HG02798 (cell line): ENCODE measurements at regions not wholly inside any gene's neighbourhood (a gene's known extent, or its start where the extent isn't known, plus 50 kb on each side); places are given as distances from the start of the nearest gene placed in this dataset.

Experiments used
- ATAC-seq: cut with Tn5 transposase; IDR thresholded peaks from one replicate; pipeline ENCODE4 v1.9.1; 2021; ENCODE audit warnings: mild to moderate bottlenecking; ENCODE audit not compliant: unreplicated experiment, poor library complexity

DNA sequence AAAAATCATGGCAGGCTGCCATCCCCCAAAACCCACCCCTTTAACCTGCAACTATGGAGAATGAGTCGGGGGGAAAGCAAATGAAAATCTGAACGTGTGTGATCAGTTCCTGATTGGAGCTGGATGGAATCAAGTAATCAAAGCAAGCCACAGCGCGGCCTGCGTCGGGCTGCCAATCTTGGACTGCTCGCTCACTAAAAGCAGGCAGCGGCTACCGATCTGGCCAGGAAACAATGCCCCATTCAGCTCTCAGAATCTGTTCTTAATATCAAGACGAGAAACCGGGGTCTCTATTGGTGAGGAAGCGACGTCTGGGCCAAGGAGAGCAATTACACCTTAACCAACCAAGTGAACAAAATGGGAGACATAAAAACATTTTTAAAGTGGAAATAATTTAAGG lies 472.2 kb downstream of the SOX6 start:
- no peak for ATAC-seq

DNA sequence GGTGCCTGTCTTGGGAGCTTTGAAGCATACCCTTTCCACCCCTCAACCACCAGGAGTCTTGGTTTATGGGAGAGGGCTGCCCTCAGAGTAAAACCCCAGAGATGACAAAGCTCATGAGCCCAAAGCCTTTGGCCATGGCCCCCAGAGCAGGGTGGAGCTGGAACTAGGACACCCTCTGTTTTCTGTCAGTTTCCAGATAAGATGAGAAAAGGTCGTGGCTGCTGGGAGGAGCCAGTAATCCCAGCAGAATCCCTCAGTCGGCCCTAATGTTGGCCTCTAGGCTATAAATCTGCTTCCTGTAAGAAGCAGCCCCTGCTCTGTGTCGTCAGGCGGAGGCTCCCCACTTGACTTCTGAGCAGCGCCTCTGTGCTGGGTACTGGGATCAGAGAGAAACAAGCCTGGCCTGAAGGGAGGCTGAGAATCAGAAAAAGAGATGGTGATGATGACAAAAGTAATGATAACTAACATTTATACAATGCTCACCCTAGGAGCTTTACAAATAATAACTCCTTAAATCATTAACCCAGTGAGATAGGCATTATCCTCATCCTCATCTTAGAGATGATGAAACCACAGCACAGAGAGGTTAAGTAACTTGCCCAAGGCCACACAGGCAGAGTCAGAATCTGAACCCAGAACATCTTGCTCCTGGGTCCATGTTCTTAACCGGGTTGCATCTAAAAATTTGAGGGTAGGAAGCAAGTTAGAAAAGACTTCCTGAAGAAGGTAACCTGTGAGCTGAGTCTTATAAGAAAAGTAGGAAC lies 471.4 kb downstream of the SOX6 start:
- ATAC-seq = no peak

DNA sequence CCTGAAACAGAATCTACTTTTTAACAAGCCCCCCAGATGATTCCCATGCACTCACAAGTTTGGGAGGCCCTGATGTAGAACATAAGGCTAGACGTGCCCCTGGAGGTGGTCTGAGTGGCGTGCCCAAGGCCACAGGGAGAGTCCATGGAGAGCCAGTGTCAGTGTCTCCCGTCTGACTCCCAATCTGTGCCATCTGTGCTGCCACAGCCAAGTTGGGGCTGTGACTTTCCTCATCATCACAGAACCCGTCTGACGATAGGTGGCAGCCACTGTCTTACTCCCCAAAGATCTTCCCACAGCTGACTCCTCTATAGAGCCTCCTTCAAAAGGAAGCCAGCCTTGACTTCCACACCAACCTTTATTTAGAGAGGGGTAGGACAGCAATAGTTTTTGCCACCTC lies 470.5 kb downstream of the SOX6 start:
- no peak for ATAC-seq

DNA sequence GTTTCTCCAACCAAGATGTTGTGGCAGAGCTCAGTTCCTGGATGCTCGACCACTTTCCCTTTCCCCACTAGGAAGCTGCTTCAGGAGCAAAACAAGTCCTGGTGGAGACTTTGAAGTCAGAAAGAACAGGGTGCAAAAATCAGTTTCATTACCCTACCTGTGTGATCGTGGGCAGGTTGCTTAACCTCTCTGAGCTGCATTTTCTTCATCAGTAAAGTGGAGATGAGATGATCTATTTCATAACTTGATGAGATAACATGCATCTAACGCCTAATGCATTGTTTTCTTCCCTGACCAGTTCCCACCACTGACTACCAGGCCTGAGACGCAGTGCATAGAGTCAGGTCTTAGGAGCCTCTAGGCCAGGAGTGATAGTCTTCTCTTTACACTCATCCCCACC lies 470.0 kb downstream of the SOX6 start:
- no peak for ATAC-seq

DNA sequence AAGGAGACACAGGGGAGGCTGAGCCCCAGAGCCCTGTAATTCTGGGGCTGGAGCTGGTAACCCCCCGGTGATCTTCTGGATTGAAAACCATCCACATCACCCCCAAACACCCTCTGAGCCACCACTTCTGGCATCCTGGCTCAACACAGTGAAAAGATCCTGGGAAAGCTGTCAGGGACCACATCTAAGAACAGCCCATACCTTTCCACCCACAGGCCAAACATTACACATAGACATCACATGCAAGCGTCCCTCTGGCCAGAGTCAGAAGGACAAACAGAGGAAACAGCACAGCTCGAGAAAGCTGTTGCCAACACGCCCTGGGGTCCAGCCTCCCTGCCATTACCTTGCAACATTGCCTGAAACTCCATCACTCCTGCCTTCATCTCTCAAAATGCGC lies 469.5 kb downstream of the SOX6 start:
- ATAC-seq = no peak

DNA sequence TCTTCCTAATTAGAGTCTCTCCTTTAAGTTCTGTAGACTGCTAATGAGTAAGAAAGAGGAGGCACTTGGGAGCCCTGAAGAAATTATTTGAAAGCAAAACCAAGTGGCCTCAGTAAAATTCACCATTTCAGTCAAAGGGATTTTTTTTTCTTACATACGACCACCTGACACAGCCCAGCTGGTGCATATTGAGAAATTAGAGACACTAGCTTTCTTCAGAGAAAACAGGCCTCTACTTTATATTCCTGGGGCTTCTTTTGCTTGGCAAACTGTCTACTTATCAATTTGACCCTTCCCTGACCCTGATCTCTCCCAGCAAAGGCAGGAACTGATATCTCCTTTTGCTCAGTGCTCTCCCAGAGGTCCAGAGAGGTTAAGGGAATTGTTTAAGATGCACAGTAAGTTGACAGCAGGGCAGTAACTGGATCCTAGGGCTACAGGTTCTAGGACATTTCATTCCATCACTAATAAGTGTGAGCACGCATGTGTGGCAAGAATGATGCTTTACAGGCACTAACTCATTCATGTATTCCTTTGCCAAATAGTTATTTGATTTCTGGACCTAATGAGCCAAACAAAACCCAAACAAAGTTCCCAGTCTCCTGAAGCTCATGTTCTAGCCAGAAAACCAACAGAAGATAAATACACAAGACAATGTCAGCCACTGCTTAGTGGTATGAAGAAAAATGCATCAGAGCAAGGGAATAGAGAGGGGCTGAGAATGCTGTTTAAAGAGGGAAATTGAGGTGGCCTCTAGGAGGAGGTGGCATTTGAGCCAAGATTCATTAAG lies 467.6 kb downstream of the SOX6 start:
- ATAC-seq = no peak

DNA sequence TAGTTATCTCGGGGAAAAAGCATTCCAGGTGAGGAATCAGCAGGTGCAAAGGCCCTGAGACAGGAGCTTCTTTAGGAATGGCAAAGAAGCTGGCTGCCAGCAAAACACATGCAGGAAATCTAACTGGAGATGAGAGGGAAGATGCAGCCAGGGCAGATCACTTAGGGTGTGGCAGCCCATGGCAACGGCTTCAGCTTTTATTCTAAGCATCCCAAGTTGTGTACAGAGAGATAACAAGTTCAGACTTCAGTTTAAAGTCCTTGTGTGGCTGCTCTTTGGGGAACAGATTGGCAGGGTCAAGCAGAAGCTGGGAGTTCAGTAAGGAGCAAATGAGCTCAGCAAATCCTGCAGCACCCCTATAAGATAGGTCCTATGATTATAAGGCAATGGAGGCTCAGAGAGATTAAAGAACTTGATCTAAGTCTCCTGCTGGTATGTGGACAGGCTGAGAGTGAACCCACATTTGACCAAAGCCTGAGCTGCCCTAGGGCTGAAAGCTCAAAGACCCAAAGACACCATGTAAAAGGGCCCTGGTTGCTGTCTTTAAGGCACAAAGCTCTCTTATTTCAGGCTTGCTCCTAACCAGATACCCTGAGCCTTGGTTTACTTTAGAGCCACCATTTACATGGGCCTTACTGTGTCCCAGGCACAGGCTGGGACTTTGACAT lies 466.8 kb downstream of the SOX6 start:
- ATAC-seq = no peak

DNA sequence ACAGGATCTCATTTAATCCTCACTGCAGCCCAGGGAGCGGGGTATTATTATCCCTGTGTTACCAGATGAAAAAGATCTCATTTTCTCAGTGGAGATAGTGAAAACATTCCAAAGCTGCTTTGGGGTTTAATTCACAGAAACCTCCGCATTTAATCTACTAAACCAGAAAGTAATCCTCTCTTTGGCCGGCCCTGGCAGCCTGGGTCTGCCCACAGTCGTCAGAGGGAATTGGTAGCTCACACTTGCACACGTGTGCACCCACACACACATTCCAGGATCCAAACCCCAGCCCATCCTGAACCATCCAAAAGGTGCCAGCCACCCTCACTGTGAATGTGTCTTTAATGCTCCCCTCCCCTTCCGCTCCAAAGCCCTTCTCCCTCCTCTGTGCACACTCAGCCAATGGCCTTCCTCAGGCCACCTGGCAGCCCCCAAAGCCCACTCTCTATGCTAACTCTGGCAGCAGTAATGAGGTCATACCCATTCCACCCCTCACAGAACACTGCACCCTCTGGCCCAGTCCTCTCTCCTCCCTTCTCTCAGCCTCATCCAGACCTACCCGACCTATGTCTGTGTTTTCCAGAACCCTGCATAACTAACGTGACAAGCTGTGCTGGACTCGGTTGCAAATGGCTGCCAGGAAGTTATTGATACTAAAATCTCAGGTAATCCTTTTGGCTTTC lies 466.2 kb downstream of the SOX6 start:
- no peak for ATAC-seq

DNA sequence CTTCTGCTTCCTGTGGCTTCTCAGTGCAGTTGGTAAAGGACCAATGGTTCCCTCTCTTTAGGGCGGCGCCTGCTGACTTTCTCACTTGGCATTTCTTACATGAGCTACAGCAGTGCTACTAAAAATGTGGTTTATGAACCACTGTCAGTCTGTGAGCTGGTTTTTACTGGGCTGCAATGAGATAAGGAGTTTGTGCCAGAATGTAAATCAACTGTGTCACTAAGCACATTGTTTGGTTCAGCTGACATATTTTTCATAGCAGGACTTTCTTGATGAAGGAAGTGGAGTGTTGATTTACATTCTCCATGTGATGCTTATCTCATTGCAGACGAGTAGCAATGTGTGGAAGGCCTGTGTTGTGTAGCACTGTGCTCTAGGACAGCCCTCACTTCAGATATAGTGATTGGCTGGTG lies 463.3 kb downstream of the SOX6 start:
- ATAC-seq = no peak

DNA sequence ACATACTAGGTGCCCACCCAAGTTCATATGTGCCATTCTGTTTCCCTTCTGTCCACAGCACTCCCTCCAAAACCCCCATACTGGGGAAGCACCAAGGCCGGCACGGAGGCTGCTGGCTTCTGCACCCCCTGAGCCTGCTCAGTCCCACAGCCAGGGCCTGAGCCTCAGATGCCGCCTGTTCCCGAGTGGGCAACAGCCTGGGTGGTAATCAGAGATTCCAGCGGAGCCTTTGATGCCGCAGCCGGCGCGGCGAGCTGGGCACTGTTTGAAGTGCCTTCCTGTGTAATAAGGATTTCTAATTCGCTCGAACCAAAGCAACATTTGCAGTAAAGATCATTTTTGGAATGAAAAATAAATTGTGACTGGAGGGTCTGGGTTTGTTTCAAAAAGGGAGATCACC lies 460.3 kb downstream of the SOX6 start:
- no peak for ATAC-seq

DNA sequence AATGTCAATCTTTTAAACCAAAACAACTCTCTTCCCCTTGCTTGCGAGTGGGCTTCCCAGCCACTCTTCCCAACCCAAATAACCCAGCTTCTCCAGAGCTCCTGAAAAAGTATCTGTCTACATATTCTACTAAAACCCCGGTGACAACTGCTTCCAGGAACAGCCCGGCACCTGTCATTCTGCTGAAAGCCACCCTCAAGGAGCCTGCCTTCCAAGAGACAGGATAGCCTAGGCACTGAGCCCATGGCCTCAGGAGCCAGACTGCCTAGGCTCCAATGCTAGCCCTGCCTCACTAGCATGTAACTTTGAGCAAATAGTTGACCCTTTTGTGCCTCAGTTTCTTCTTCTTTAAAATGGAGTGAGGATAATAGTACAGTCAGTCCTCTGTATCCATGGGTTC lies 459.8 kb downstream of the SOX6 start:
- ATAC-seq = no peak

DNA sequence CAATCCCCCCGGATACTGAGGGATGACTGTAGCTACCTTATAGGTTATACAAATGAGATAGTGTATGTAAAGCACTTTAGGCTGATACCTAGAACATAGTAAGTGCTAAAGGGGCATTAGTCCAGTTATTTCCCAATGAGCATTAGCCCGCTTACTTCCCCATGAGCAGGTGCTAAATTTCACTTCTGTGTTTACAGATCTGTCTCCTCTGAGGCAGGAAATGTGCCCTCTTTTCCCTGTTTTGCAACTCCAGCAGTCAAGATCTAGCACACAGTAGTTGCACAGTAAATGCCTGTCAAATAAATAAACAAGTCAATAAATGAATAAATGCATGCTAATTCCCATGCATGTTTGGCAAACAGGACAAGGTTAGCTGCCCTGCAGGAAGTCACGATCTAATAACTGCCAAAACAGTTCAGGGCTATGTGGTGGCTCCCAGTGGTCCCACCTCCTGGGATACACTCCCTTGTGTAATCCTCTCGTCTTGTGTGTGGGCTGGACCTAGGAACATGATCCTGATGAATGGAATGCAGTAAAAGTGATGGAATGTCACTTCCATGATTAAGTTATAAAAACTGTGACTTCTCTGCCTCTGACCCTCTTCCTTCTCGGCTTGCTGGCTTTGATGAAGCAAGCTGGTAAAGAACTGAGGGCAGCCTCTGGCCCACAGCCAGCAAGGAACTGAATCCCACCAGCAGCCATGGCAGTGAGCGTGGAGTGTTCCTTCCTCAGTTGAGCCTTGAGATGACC lies 459.0 kb downstream of the SOX6 start:
- no peak for ATAC-seq

DNA sequence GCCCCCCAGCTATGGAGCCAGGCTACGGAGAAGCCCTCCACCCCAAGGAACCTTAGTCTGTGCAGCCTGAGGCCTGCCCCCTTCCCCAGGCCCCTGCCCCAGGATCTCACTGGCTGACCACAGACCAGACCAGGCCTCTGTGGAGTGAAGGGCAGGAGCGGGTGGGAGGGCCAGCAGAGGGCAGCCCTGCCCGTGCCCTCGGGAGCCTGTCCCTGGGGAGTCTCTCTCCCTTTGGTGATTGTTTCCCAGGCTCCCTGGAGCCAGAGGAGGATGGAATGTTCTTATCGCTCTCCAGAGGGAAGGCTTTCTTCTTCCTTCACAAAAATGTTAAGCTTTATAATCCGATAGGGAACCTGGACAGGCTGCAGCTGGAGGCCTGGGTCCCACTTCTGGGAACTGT lies 455.3 kb downstream of the SOX6 start:
- ATAC-seq = no peak

DNA sequence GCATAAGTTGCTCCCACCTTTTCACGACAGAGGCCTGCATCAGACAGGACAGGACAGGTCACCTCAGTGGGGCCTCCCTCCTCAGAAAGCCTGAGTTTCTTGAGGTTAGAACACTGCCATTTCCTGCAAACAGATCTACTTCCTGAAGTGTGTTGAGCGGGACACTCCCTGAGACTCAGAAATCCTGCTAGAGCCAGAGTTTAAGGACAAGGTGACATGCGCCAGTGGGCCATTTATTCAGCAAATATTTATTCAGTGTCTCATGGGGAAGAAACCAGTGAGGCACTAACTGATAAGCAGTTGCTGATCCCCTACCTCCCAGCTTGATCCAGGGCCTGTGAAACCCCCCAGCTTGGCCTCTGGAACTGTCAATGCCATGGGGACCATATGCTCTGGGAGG lies 454.6 kb downstream of the SOX6 start:
- no peak for ATAC-seq

DNA sequence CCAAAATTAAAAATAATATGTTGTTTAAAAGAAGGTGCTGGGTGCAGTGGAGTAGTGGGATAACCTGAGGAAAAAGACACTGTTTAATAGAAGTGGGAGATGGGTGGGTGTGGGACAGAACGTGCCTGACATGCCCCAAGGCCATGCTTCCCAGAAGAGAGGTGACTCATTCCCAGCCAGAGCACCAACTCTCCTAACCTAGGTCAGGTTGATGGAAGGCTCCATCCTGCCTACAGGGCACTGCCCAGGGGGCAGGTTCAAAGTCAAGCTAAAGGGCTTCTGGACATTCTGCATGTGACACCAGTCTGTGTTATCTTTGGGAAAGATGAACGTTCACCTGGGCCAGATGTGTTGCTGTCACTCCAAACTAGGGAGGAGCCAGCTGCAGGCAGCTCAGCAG lies 453.1 kb downstream of the SOX6 start:
- ATAC-seq = no peak

DNA sequence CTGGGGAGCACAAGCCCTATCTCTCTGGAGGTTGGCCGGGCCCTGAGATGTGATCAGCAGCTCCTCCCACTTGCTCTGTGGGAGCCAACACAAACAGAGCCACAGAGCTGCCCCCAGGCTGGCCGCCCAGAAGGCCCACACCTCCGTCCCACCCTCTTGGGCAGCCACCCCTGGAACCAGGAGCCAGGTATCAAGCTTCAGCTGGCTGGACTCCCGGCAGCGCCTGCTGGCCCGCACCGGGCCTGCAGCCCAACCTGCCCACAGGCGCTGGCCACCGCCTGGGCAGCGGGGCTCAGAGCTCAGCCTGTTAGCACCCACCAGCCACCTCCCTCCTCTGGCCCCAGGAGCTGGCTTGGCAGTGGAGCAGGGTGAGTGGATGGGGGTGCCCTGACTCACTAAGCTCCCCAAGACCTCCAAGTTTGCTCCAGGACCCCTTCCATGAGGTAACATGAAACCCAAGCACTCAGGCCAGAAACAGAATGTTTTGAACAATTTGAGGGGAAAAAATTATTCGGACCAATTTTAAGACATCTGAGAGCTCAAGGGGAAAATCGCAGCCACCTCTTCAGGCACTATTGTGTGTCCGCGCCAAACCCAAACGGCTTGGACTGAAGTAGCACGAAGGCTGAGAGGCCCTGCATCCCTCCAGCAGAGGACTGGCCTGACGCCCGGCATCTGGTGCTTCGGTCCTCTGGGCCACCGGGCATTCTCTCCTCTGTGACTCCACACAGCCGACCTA lies 450.8 kb downstream of the SOX6 start:
- no peak for ATAC-seq

DNA sequence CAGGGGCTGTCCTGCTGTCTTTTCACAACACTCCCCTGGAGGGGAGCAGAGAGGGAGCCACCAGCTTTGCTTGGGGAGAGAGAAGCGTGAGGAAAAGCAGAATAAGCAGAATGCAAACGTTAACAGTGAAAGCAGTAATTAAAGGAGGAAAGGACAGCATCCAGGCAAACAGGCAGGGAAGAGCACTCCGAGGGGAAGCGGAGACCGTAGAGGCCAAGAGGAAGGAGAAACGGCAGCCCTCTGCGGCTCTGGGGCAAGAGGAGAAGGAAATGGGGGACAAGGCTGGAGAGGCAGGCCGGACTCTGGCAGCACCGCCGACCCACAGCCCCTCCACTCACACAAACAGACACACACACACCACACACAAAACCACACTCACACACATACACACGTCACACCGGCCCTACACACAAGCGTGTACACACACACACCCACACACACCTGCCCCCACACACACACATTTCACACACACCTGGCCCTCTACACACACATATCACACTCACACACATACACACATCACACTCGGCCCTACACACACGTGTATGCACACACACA lies 449.8 kb downstream of the SOX6 start:
- no peak for ATAC-seq

DNA sequence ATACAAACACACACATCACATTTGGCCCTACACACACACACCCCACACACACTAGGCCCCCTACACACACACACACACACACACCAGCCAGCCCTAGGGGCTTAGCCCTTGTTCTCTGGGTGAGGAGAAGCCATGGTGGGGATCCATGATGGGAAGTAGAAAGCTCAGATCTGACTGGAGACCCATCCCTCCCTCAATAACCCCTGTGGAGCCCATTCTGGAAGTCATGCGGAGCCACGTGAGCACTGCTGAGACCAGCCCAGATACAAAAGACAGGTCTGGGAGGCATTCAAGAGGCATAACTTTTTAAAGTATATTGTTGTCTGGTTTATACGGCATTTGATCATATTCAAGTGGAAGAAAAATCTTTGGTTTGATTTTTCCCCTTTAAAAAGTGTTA lies 448.5 kb downstream of the SOX6 start:
- no peak for ATAC-seq

DNA sequence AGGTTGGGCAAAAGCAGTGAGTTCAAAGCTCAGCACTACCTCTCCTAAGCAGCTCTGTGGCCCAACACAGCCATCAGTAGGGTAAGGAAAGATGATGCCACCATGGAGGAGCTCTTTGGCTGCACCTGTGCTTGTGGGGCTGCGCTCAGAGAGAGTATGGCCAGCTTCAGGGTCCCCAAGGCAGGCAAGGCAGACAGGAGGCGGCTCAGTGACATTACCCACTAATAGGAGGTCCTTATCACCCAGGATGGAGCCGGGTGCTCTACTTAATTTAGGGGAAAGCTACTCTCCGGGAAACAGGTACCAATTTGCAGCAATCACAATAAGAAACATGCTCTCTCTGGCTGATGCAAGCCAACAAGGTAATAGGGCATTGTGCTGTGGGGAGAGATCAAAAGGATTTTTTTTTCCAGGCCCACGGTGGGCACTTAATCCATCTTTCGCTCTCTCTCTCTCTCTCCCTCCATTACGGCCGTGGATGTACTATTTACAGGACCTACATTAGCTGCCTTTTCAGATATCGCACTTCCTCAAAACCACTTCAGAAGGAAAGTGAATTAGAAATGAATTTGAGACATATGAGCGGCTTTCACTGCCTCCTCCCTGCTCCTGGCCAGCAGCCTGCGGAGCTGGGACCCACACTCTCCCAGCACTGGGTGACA lies 446.3 kb downstream of the SOX6 start:
- ATAC-seq = no peak
